Spinal cord (tissue), 9 donors: ENCODE measurements at regions not wholly inside any gene's neighbourhood (a gene's known extent, or its start where the extent isn't known, plus 50 kb on each side); places are given as distances from the start of the nearest gene placed in this dataset.

Experiments used
- DNase-seq, 6 donors: peaks; one replicate each; pipeline versions ENCODE4 v3.0.0 to v3.0.0-alpha.2; 2013 to 2015; ENCODE audit warnings: low spot score in 6 of 6, low read depth in 4 of 6
- H3K27ac ChIP-seq: one replicate; pipeline ENCODE4 v1.5.1; 2013; ENCODE audit warnings: low read depth, low read length, control low read depth
- H3K27me3 ChIP-seq: one replicate; pipeline ENCODE4 v1.6.1; 2013; ENCODE audit warnings: low read length; ENCODE audit not compliant: control insufficient read depth, insufficient read depth
- H3K36me3 ChIP-seq: one replicate; pipeline ENCODE4 v1.6.1; 2013; ENCODE audit warnings: low read length; ENCODE audit not compliant: control insufficient read depth, insufficient read depth
- H3K4me1 ChIP-seq: one replicate; pipeline ENCODE4 v1.6.1; 2013; ENCODE audit warnings: low read length; ENCODE audit not compliant: control insufficient read depth, insufficient read depth
- H3K4me3 ChIP-seq: one replicate; pipeline ENCODE4 v1.5.1; 2013; ENCODE audit warnings: low read depth, low read length, control low read depth
- H3K9me3 ChIP-seq: one replicate; pipeline ENCODE4 v1.6.1; 2013; ENCODE audit warnings: low read length; ENCODE audit not compliant: control insufficient read depth, insufficient read depth
- WGBS: methylation state at CpG from one replicate; pipeline ENCODE4 v1.1.5; 2013; ENCODE audit warnings: missing lambda C conversion rate; ENCODE audit not compliant: insufficient coverage; 5-methylcytosine and 5-hydroxymethylcytosine counted together
- donor health status: healthy.

GRCh38 chr14:85731186-85731585 lies 201.2 kb downstream of the FLRT2 start:
- Histone ChIP-seq H3K27me3 (no peaks in the 10 kb centered on the region), H3K27ac (no peak overlapping the region), H3K9me3 (no peaks in the 10 kb centered on the region), H3K36me3 (no peaks in the 10 kb centered on the region), H3K4me3 (no peak overlapping the region), H3K4me1 (no peaks in the 10 kb centered on the region)
- DNase-seq, result peak in 1 of 6 donors; percentile 3

- Histone ChIP-seq H3K4me1 (no peaks in the 10 kb centered on the region), H3K9me3 (no peaks in the 10 kb centered on the region), H3K27me3 (no peaks in the 10 kb centered on the region), H3K27ac (no peak overlapping the region), H3K36me3 (no peaks in the 10 kb centered on the region), H3K4me3 (no peak overlapping the region)
- 88% methylated on average over 1 of the region's 3 CpGs for WGBS
- DNase-seq, result no peak
Observed at GRCh38 chr14:85728476-85729065, 198.6 kb downstream of the FLRT2 start.

DNA sequence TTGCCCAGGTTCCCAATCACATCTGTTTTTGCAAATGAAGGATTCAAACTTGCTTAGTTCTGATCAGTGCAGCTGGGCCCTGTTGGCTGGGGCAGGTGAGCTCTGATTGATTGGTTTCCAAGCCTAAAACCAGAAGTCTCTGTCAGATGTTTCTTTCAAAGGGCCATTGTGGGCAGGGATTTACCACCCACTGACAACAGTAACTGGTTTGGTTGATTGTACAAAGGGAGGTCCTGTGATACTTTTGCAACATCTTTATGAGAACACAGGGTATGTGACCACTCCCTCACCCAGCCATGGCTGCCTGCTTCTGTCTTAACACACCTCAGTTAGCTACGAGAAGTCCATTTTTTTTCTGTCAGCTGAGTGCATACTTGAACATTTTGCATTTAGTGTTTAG lies 184.1 kb downstream of the FLRT2 start:
- no peak overlapping the region for H3K4me3 ChIP-seq
- no peaks in the 10 kb centered on the region for H3K4me1 ChIP-seq
- H3K36me3 ChIP-seq, result no peaks in the 10 kb centered on the region
- H3K9me3 ChIP-seq, result peaks cover 1% of the 10 kb centered on the region
- no peaks in the 10 kb centered on the region for H3K27me3 ChIP-seq
- WGBS, result no CpG with 5 or more reads among the region's 1 CpG
- no peak overlapping the region for H3K27ac ChIP-seq
- no peak for DNase-seq

DNA sequence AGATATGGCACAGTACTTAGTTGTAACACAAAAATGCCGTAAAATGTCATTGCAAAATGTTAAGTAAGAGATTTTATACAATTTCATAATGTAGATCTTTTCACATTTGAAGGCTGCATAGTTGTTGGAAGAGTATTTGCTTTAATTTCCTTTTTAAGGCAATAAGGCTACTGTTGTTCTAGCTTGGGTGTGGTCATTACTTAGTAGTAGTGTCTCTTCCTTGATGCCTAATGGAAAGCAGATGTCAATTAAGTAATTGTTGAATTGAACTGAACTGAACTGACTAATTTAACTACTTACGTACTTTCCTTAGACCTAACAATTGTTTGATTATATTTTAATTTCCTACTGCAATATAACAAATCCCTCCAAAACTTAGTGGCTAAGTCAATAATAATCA lies 181.7 kb downstream of the FLRT2 start:
- Histone ChIP-seq H3K4me3 (no peak overlapping the region), H3K9me3 (no peaks in the 10 kb centered on the region), H3K4me1 (no peaks in the 10 kb centered on the region), H3K27ac (no peak overlapping the region), H3K27me3 (no peaks in the 10 kb centered on the region), H3K36me3 (no peaks in the 10 kb centered on the region)
- no peak for DNase-seq
- no CpG with 5 or more reads among the region's 2 CpGs for WGBS
